K562 (cell line): ENCODE measurements at regions not wholly inside any gene's neighbourhood (a gene's known extent, or its start where the extent isn't known, plus 50 kb on each side); places are given as distances from the start of the nearest gene placed in this dataset.

Experiments
- ATAC-seq: fragments of 200-7000 bp; cut with Tn5 transposase; 3 replicates; pipeline ENCODE4 v1.9.1; 2020; ENCODE audit warnings: moderate library complexity
- BruUV-seq: library from RNA; stranded (reverse); fragments of 400-500 nt; replicated peaks from 2 replicates; lab custom pipeline; 2021; lab: Mats Ljungman, UMichigan
- CTCF ChIA-PET: fragments of 300-600 bp; formaldehyde crosslinking; extraction: SDS; loops from one replicate; lab custom pipeline; 2021; ENCODE audit warnings: low intra/inter-chr PET ratio; lab: Yijun Ruan, JAX
- POLR2A ChIA-PET: fragments of 300-600, 350-650 bp; sonication (Branson Sonifier 250); formaldehyde crosslinking; extraction: SDS; loops from one replicate; lab custom pipeline; 2021; ENCODE audit warnings: antibody characterized with exemption, inconsistent platforms; lab: Yijun Ruan, JAX
- DNase-seq, 4 experiments: peaks; one replicate each; pipeline versions ENCODE4 v3.0.0 to v3.0.0-alpha.2; 2011 to 2018; ENCODE audit warnings: low spot score in 3 of 4, mixed read lengths in 3 of 4; ENCODE audit errors: extremely low read depth in 1 of 4
- FAIRE-seq: peaks from 2 replicates; lab custom pipeline; 2011; peaks lifted over from hg19 to GRCh38; lab: Jason Lieb, UNC
- H2AFZ ChIP-seq: 2 replicates; pipeline ENCODE4 v1.6.0; 2011; ENCODE audit warnings: low read depth, low read length, control low read depth, inconsistent platforms
- H3K27ac ChIP-seq: fragments of 200-600 bp; 3 replicates; pipeline ENCODE4 v1.8.0; 2011; ENCODE audit warnings: low read depth, mild to moderate bottlenecking, control low read depth, inconsistent platforms, low read length, moderate library complexity, mixed read lengths; ENCODE audit errors: extremely low read depth
- H3K27me3 ChIP-seq, 2 experiments: fragments of 300-600 bp in 1 of 2; 2 replicates in 1 of 2; 3 replicates in 1 of 2; pipeline versions ENCODE4 v1.6.0 to v1.8.0; 2011; ENCODE audit warnings: inconsistent platforms in 2 of 2, low read length in 2 of 2, mild to moderate bottlenecking in 1 of 2, mixed read lengths in 1 of 2, moderate library complexity in 1 of 2; ENCODE audit not compliant: control insufficient read depth in 2 of 2, insufficient read depth in 2 of 2
- H3K36me3 ChIP-seq: fragments of 300-600 bp; 3 replicates; pipeline ENCODE4 v1.8.0; 2011; ENCODE audit warnings: mild to moderate bottlenecking, low read length, inconsistent platforms; ENCODE audit not compliant: control insufficient read depth, insufficient read depth
- H3K4me1 ChIP-seq, 2 experiments: fragments of 200-600 bp in 1 of 2; replicated peaks in 1 of 2; 2 replicates in 1 of 2; 3 replicates in 1 of 2; pipeline versions ENCODE4 v1.5.1 to v1.8.0; 2011; ENCODE audit warnings: inconsistent platforms in 2 of 2, low read length in 2 of 2, mild to moderate bottlenecking in 1 of 2, mixed read lengths in 1 of 2, moderate library complexity in 1 of 2; ENCODE audit not compliant: control insufficient read depth in 2 of 2, insufficient read depth in 2 of 2
- H3K4me2 ChIP-seq: 2 replicates; pipeline ENCODE4 v1.6.1; 2011; ENCODE audit warnings: low read length, control low read depth, inconsistent platforms, mixed read lengths; ENCODE audit not compliant: insufficient read depth
- H3K4me3 ChIP-seq: fragments of 200-600 bp; sonication (generic), shearing (Covaris generic); 2 replicates; pipeline ENCODE4 v1.5.1; 2016; ENCODE audit warnings: control low read depth, inconsistent platforms
- H3K79me2 ChIP-seq: fragments of 200-600 bp; 3 replicates; pipeline ENCODE4 v1.8.0; 2011; ENCODE audit warnings: low read length, inconsistent platforms; ENCODE audit not compliant: control insufficient read depth, insufficient read depth
- H3K9ac ChIP-seq, 2 experiments: 2 replicates each; pipeline versions ENCODE4 v1.6.0 to v1.6.1; 2011; ENCODE audit warnings: low read depth in 2 of 2, low read length in 2 of 2, control low read depth in 1 of 2, inconsistent platforms in 1 of 2, mild to moderate bottlenecking in 1 of 2, mixed read lengths in 1 of 2; ENCODE audit not compliant: insufficient read depth in 1 of 2
- H3K9me1 ChIP-seq: one replicate; pipeline ENCODE4 v1.6.0; 2011; ENCODE audit warnings: inconsistent platforms, mild to moderate bottlenecking, low read length, moderate library complexity; ENCODE audit not compliant: control insufficient read depth, insufficient read depth
- H3K9me3 ChIP-seq: replicated peaks from 2 replicates; pipeline ENCODE4 v1.5.1; 2011; ENCODE audit warnings: low read depth, low read length, inconsistent platforms; ENCODE audit not compliant: control insufficient read depth, insufficient read depth
- H4K20me1 ChIP-seq: replicated peaks from 2 replicates; pipeline ENCODE4 v1.6.1; 2011; ENCODE audit warnings: low read length, inconsistent platforms, mixed read lengths; ENCODE audit not compliant: control insufficient read depth, insufficient read depth
- BMI1 ChIP-seq: fragments of 150-350 bp; IDR thresholded peaks from 2 replicates; pipeline ENCODE4 v1.6.1; 2014; ENCODE audit warnings: low read length
- FOXA1 ChIP-seq: fragments of 450-650 bp; IDR thresholded peaks from 2 replicates; pipeline ENCODE4 v1.6.1; 2016; ENCODE audit warnings: mild to moderate bottlenecking, borderline replicate concordance
- LCOR ChIP-seq: sonication (generic); formaldehyde crosslinking; IDR thresholded peaks from 2 replicates; pipeline ENCODE4 v1.8.0; 2022; ENCODE audit warnings: mild to moderate bottlenecking, missing genetic modification reagents
- PCBP1 ChIP-seq: fragments of 200-400 bp; formaldehyde crosslinking; IDR thresholded peaks from 2 replicates; pipeline ENCODE4 v1.6.1; 2018; ENCODE audit warnings: mild to moderate bottlenecking, low read depth, low read length; ENCODE audit not compliant: poor library complexity, severe bottlenecking
- PRPF4 ChIP-seq: fragments of 200-400 bp; formaldehyde crosslinking; IDR thresholded peaks from one replicate; pipeline ENCODE4 v1.6.1; 2017; ENCODE audit warnings: low read length, low read depth, mild to moderate bottlenecking; ENCODE audit not compliant: insufficient read depth, poor library complexity, severe bottlenecking
- SAFB ChIP-seq: fragments of 200-400 bp; formaldehyde crosslinking; IDR thresholded peaks from 2 replicates; pipeline ENCODE4 v1.6.1; 2017; ENCODE audit warnings: low read depth, low read length, borderline replicate concordance
- SMAD2 ChIP-seq: fragments of 150-350 bp; IDR thresholded peaks from 2 replicates; pipeline ENCODE4 v1.6.1; 2014; ENCODE audit warnings: low read depth, mild to moderate bottlenecking, low read length
- ZNF354B ChIP-seq: fragments of 250-450 bp; sonication (Bioruptor Pico); IDR thresholded peaks from 2 replicates; pipeline ENCODE4 v1.4.0; 2020
- ZNF830 ChIP-seq: fragments of 250-450 bp; sonication (Bioruptor Pico); IDR thresholded peaks from 2 replicates; pipeline ENCODE4 v1.5.0; 2021; ENCODE audit warnings: mild to moderate bottlenecking
- WGBS: fragments of 100-300 bp; shearing (Covaris generic); methylation state at CpG from one replicate; pipeline ENCODE4 v1.1.6; 2016; ENCODE audit warnings: low coverage, mixed read lengths; ENCODE audit not compliant: insufficient coverage; ENCODE audit errors: missing lambda C conversion rate; 5-methylcytosine and 5-hydroxymethylcytosine counted together
- in situ Hi-C: fragments of 300-500 bp; cut with MboI; formaldehyde crosslinking; loops from 4 replicates; pipeline ENCODE4 v1.15.0; 2018; ENCODE audit warnings: inconsistent platforms, mixed read lengths
- intact Hi-C: fragments of 100-400 bp; cut with micrococcal nuclease; formaldehyde crosslinking; loops from 2 replicates; pipeline ENCODE4 v1.14.2; 2022
- TF ChIP-seq, protein P1 (sequence below): fragments of 200-800 bp; sonication (Bioruptor generic); IDR thresholded peaks from 2 replicates; pipeline ENCODE4 v1.6.1; 2016; ENCODE audit warnings: missing genetic modification characterization, missing compliant biosample characterization
- TF ChIP-seq, protein P2 (sequence below): fragments of 450-650 bp; formaldehyde crosslinking; IDR thresholded peaks from 2 replicates; pipeline ENCODE4 v1.4.0; 2020; ENCODE audit warnings: mild to moderate bottlenecking

DNA sequence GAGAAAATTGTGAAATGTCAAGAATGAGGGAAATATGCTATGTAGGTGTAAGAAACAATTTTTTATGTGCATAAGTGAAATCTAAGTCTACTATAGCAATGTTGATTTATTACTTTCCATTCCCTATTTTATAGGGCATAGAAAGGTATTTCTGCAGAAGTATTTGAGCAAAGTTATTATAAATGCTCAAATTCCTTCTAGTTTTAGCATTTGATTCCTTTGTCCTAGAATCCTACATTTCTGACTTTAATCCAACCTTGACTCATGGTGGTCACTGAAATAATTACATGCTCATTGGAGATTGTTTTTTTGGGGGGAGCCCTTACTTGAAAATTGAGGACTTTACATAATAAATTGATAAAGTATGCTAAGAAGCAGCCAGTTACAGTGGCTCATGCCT lies 716.6 kb upstream of the LUZP2 start (continued):
- TF ChIP-seq LCOR = no peak
- TF ChIP-seq, protein P1, sequence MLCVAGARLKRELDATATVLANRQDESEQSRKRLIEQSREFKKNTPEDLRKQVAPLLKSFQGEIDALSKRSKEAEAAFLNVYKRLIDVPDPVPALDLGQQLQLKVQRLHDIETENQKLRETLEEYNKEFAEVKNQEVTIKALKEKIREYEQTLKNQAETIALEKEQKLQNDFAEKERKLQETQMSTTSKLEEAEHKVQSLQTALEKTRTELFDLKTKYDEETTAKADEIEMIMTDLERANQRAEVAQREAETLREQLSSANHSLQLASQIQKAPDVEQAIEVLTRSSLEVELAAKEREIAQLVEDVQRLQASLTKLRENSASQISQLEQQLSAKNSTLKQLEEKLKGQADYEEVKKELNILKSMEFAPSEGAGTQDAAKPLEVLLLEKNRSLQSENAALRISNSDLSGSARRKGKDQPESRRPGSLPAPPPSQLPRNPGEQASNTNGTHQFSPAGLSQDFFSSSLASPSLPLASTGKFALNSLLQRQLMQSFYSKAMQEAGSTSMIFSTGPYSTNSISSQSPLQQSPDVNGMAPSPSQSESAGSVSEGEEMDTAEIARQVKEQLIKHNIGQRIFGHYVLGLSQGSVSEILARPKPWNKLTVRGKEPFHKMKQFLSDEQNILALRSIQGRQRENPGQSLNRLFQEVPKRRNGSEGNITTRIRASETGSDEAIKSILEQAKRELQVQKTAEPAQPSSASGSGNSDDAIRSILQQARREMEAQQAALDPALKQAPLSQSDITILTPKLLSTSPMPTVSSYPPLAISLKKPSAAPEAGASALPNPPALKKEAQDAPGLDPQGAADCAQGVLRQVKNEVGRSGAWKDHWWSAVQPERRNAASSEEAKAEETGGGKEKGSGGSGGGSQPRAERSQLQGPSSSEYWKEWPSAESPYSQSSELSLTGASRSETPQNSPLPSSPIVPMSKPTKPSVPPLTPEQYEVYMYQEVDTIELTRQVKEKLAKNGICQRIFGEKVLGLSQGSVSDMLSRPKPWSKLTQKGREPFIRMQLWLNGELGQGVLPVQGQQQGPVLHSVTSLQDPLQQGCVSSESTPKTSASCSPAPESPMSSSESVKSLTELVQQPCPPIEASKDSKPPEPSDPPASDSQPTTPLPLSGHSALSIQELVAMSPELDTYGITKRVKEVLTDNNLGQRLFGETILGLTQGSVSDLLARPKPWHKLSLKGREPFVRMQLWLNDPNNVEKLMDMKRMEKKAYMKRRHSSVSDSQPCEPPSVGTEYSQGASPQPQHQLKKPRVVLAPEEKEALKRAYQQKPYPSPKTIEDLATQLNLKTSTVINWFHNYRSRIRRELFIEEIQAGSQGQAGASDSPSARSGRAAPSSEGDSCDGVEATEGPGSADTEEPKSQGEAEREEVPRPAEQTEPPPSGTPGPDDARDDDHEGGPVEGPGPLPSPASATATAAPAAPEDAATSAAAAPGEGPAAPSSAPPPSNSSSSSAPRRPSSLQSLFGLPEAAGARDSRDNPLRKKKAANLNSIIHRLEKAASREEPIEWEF (CRISPR knock-in tag) = no peak
- no peak for TF ChIP-seq SAFB
- no peak for TF ChIP-seq ZNF830
- TF ChIP-seq, all 486 proteins: peak for 0

DNA sequence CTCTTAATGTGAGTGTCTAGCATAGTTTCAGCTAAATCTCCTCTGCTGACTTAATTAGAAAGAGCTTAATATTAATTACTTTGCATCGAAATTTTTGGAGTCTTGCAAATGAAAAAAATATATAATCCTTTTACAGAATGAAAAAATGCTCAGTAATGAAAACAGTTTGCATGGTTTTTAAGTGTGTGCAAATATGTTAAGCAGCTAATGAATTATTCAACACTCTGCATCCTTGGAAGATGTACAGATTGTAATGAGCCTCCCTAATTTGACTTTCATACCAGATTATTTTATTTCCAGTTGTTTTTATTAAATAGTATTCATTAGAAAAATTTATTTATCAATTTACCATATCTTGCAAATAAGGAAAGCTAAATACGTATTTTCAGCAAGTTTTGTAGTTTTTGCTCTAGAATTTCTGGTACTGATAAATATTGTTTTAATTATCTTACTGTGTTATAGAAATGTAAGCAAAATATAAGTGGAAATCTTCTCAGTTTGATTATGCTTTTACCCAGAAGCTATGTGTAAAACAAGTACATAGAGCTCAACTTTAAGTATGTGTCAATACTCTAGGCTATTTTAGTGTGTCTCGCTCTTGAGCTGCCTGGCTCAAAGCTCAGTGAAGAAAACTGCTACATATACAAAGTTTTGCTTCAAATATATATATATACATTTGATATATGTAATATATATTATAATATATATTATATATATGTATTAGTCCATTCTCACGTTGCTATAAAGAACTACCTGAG lies 714.9 kb upstream of the LUZP2 start:
- Histone ChIP-seq H3K9me1 (no peaks in the 10 kb centered on the region), H3K27me3 (no peaks in the 10 kb centered on the region), H3K27ac (no peak overlapping the region), H2AFZ (no peak overlapping the region), H3K79me2 (no peaks in the 10 kb centered on the region), H3K4me1 (no peaks in the 10 kb centered on the region), H3K9me3 (no peaks in the 10 kb centered on the region), H3K36me3 (no peaks in the 10 kb centered on the region), H3K4me3 (no peak overlapping the region), H3K9ac (no peak overlapping the region), H3K4me2 (no peak overlapping the region), H4K20me1 (no peaks in the 10 kb centered on the region)
- no TSS peak for BruUV-seq
- POLR2A ChIA-PET = no interaction called here
- WGBS = 0% methylated on average over 4 of the region's 4 CpGs
- FAIRE-seq (no peak), ATAC-seq (no peak), DNase-seq (no peak)
- in situ Hi-C loops = no loop called here
- CTCF ChIA-PET = no interaction called here
- intact Hi-C loops = no loop called here
- TF ChIP-seq BMI1 = no peak
- TF ChIP-seq, protein P2, sequence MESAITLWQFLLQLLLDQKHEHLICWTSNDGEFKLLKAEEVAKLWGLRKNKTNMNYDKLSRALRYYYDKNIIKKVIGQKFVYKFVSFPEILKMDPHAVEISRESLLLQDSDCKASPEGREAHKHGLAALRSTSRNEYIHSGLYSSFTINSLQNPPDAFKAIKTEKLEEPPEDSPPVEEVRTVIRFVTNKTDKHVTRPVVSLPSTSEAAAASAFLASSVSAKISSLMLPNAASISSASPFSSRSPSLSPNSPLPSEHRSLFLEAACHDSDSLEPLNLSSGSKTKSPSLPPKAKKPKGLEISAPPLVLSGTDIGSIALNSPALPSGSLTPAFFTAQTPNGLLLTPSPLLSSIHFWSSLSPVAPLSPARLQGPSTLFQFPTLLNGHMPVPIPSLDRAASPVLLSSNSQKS (CRISPR knock-in tag) = no peak
- no peak for TF ChIP-seq ZNF354B (CRISPR knock-in tag)
- TF ChIP-seq FOXA1 = no peak
- TF ChIP-seq PCBP1 = no peak
- no peak for TF ChIP-seq SMAD2
- no peak for TF ChIP-seq PRPF4
